ENCODE measurements at regions not wholly inside any gene's neighbourhood (a gene's known extent, or its start where the extent isn't known, plus 50 kb on each side); places are given as distances from the start of the nearest gene placed in this dataset.

GRCh38 chr11:122346006-122346405 is 230.0 kb upstream of the BLID start:
- intact Hi-C loops (cut with DNase I; ENCODE audit: low total_unique reads): no loop called here
- TF ChIP-seq, protein P1, sequence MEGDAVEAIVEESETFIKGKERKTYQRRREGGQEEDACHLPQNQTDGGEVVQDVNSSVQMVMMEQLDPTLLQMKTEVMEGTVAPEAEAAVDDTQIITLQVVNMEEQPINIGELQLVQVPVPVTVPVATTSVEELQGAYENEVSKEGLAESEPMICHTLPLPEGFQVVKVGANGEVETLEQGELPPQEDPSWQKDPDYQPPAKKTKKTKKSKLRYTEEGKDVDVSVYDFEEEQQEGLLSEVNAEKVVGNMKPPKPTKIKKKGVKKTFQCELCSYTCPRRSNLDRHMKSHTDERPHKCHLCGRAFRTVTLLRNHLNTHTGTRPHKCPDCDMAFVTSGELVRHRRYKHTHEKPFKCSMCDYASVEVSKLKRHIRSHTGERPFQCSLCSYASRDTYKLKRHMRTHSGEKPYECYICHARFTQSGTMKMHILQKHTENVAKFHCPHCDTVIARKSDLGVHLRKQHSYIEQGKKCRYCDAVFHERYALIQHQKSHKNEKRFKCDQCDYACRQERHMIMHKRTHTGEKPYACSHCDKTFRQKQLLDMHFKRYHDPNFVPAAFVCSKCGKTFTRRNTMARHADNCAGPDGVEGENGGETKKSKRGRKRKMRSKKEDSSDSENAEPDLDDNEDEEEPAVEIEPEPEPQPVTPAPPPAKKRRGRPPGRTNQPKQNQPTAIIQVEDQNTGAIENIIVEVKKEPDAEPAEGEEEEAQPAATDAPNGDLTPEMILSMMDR (IDR thresholded peaks at IDR 0.05): no peak
- TF ChIP-seq POLR2A (IDR thresholded peaks at IDR 0.05) (no peak), EP300 (IDR thresholded peaks at IDR 0.05) (no peak), POLR2AphosphoS5 (IDR thresholded peaks at IDR 0.05) (no peak)

GRCh38 chr11:122345586-122345985 is 229.6 kb upstream of the BLID start:
- H3K4me3 ChIP-seq: no peak overlapping the region
- TF ChIP-seq, protein P1 (IDR thresholded peaks at IDR 0.05): no peak
- no peak for TF ChIP-seq POLR2A (IDR thresholded peaks at IDR 0.05)
- no peak for TF ChIP-seq EP300 (IDR thresholded peaks at IDR 0.05)
- no peak for TF ChIP-seq POLR2AphosphoS5 (IDR thresholded peaks at IDR 0.05)
- intact Hi-C loops (cut with DNase I; ENCODE audit: low total_unique reads): no loop called here
- no peak overlapping the region for H3K27ac ChIP-seq
- peak in 1 of 2 donors; percentile 35 for DNase-seq
- H3K36me3 ChIP-seq: no peaks in the 10 kb centered on the region
- no peaks in the 10 kb centered on the region for H3K9me3 ChIP-seq
- WGBS, 5 donors: 83 to 92% (median 90%) methylated on average over 7 of the region's 7 CpGs
- no peaks in the 10 kb centered on the region for H3K4me1 ChIP-seq
- H3K27me3 ChIP-seq: no peaks in the 10 kb centered on the region

More at GRCh38 chr11:122346006-122346405, 230.0 kb upstream of the BLID start:
- no peak overlapping the region for H3K4me3 ChIP-seq
- no peaks in the 10 kb centered on the region for H3K4me1 ChIP-seq
- H3K27me3 ChIP-seq: no peaks in the 10 kb centered on the region
- no peak overlapping the region for H3K27ac ChIP-seq
- no peaks in the 10 kb centered on the region for H3K36me3 ChIP-seq
- 81 to 86% (median 84%) methylated on average over 2 of the region's 2 CpGs for WGBS, 5 donors
- H3K9me3 ChIP-seq: no peaks in the 10 kb centered on the region
- no peak for DNase-seq

- Histone ChIP-seq H3K27ac (no peak overlapping the region), H3K4me1 (no peaks in the 10 kb centered on the region), H3K4me3 (no peak overlapping the region), H3K27me3 (no peaks in the 10 kb centered on the region), H3K9me3 (no peaks in the 10 kb centered on the region), H3K36me3 (no peaks in the 10 kb centered on the region)
- DNase-seq: peak in 1 of 2 donors; percentile 50
- intact Hi-C loops (cut with DNase I; ENCODE audit: low total_unique reads): no loop called here
- TF ChIP-seq, protein P1 (IDR thresholded peaks at IDR 0.05): no peak
- TF ChIP-seq POLR2A (IDR thresholded peaks at IDR 0.05) (no peak), POLR2AphosphoS5 (IDR thresholded peaks at IDR 0.05) (no peak)
- 56 to 69% (median 63%) methylated on average over 3 of the region's 3 CpGs for WGBS, 5 donors
Observed at GRCh38 chr11:122344215-122344614, 228.2 kb upstream of the BLID start.

DNA sequence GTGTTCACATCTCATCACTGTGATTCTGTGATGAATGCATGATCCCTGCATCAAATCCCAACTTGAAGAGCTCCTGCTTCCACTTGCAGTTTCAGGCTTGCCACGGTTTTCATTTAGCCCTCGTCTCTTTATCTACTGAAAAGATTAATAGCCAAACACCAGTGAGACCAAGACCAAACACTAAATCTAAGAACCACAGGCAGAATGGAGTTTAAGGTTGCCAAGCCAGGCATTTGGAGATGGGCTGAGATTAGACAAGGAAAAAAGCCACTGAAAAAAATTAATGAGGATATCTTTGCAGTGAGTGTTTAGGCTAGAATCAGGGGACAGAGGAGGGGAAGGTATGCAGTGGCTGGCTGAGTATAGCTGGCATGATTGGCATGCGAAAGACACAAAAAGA is 227.2 kb upstream of the BLID start:
- 47 to 60% (median 49%) methylated on average over 3 of the region's 3 CpGs for WGBS, 5 donors
- Histone ChIP-seq H3K4me1 (no peaks in the 10 kb centered on the region), H3K9me3 (no peaks in the 10 kb centered on the region), H3K4me3 (no peak overlapping the region), H3K36me3 (no peaks in the 10 kb centered on the region), H3K27me3 (no peaks in the 10 kb centered on the region), H3K27ac (no peak overlapping the region)
- TF ChIP-seq POLR2AphosphoS5 (IDR thresholded peaks at IDR 0.05): no peak
- TF ChIP-seq, protein P1 (IDR thresholded peaks at IDR 0.05): no peak
- TF ChIP-seq EP300 (IDR thresholded peaks at IDR 0.05): no peak
- no peak for TF ChIP-seq POLR2A (IDR thresholded peaks at IDR 0.05)
- DNase-seq: no peak
- intact Hi-C loops (cut with DNase I; ENCODE audit: low total_unique reads): no loop called here

Data from stomach (tissue), 8 donors.